Testis (tissue), 2 donors: ENCODE measurements at regions not wholly inside any gene's neighbourhood (a gene's known extent, or its start where the extent isn't known, plus 50 kb on each side); places are given as distances from the start of the nearest gene placed in this dataset.
"Not testable (repeated sequence)": the region's sequence is repeated elsewhere in the genome, so short reads cannot be mapped to it uniquely, and the experiment has no call there.

Source experiments
- DNase-seq: peaks from one replicate; pipeline ENCODE4 v3.0.0-alpha.2; 2019
- H3K27ac ChIP-seq, 2 donors: fragments of 200-600 bp; sonication (generic); one replicate each; pipeline ENCODE4 v1.5.1; 2019
- H3K27me3 ChIP-seq: fragments of 200-600 bp; sonication (generic); one replicate; pipeline ENCODE4 v1.5.1; 2019
- H3K36me3 ChIP-seq: fragments of 200-600 bp; sonication (generic); one replicate; pipeline ENCODE4 v1.5.1; 2017; ENCODE audit warnings: low read depth; ENCODE audit errors: missing control alignments
- H3K4me1 ChIP-seq: fragments of 200-600 bp; sonication (generic); one replicate; pipeline ENCODE4 v1.5.1; 2019
- H3K4me3 ChIP-seq, 2 donors: fragments of 200-600 bp; sonication (generic); one replicate each; pipeline ENCODE4 v1.5.1; 2017 to 2019
- H3K9me3 ChIP-seq: fragments of 200-600 bp; sonication (generic); one replicate; pipeline ENCODE4 v1.5.1; 2017
- CTCF ChIP-seq, 3 experiments: fragments of 450-650 bp in 2 of 3; fragments of 200-600 bp in 1 of 3; sonication (generic) in 1 of 3; IDR thresholded peaks; one replicate each; pipeline ENCODE4 v1.5.1; 2016 to 2019; ENCODE audit warnings: antibody characterized with exemption in 3 of 3, mild to moderate bottlenecking in 2 of 3, moderate library complexity in 1 of 3
- POLR2A ChIP-seq: fragments of 450-650 bp; IDR thresholded peaks from one replicate; pipeline ENCODE4 v1.6.1; 2017; ENCODE audit warnings: antibody characterized with exemption, mild to moderate bottlenecking, moderate library complexity
- WGBS, 2 donors: methylation state at CpG; one replicate each; pipeline ENCODE4 v1.1.5; 2018; 5-methylcytosine and 5-hydroxymethylcytosine counted together
- intact Hi-C: fragments of 100-400 bp; cut with DNase I; formaldehyde crosslinking; loops from one replicate; pipeline ENCODE4 v1.15.1; 2023; ENCODE audit warnings: low total_unique reads

- H3K27me3 ChIP-seq = no peaks in the 10 kb centered on the region
- no peaks in the 10 kb centered on the region for H3K9me3 ChIP-seq
- no peaks in the 10 kb centered on the region for H3K4me1 ChIP-seq
- no peak overlapping the region for H3K27ac ChIP-seq
- H3K4me3 ChIP-seq = no peak overlapping the region
- intact Hi-C loops = no loop called here
- H3K36me3 ChIP-seq = no peaks in the 10 kb centered on the region
- no peak for DNase-seq
- 67 to 76% methylated on average over 2 of the region's 2 CpGs for WGBS, 2 donors
- TF ChIP-seq CTCF (IDR thresholded peaks at IDR 0.05) (no peak), POLR2A (no peak)
Observed at GRCh38 chr7:68247571-68247970, 1250.9 kb downstream of the TYW1 start.

GRCh38 chr7:68248973-68249372, 1252.3 kb downstream of the TYW1 start:
- Histone ChIP-seq H3K9me3 (no peaks in the 10 kb centered on the region), H3K36me3 (no peaks in the 10 kb centered on the region), H3K4me1 (no peaks in the 10 kb centered on the region), H3K4me3 (no peak overlapping the region), H3K27ac (no peak overlapping the region), H3K27me3 (no peaks in the 10 kb centered on the region)
- no peak for DNase-seq
- intact Hi-C loops = no loop called here
- TF ChIP-seq CTCF (IDR thresholded peaks at IDR 0.05) (no peak), POLR2A (no peak)

- intact Hi-C loops = no loop called here
- 83 to 86% methylated on average over 1 of the region's 1 CpG for WGBS, 2 donors
- Histone ChIP-seq H3K4me3 (no peak overlapping the region), H3K27me3 (no peaks in the 10 kb centered on the region), H3K4me1 (no peaks in the 10 kb centered on the region), H3K27ac (no peak overlapping the region), H3K36me3 (no peaks in the 10 kb centered on the region), H3K9me3 (no peaks in the 10 kb centered on the region)
- no peak for DNase-seq
- no peak for TF ChIP-seq POLR2A
- TF ChIP-seq CTCF (IDR thresholded peaks at IDR 0.05) = no peak
Observed at GRCh38 chr7:68249611-68250010, 1253.0 kb downstream of the TYW1 start.

GRCh38 chr7:68250143-68250542, 1253.5 kb downstream of the TYW1 start:
- H3K27me3 ChIP-seq = no peaks in the 10 kb centered on the region
- no peaks in the 10 kb centered on the region for H3K36me3 ChIP-seq
- TF ChIP-seq CTCF (IDR thresholded peaks at IDR 0.05) (no peak), POLR2A (no peak)
- 85 to 92% methylated on average over 3 to 4 of the region's 4 CpGs for WGBS, 2 donors
- H3K4me1 ChIP-seq = no peaks in the 10 kb centered on the region
- intact Hi-C loops = no loop called here
- no peak overlapping the region for H3K27ac ChIP-seq
- H3K9me3 ChIP-seq = no peaks in the 10 kb centered on the region
- DNase-seq = no peak
- no peak overlapping the region for H3K4me3 ChIP-seq

GRCh38 chr7:68254815-68255214, 1258.2 kb downstream of the TYW1 start:
- H3K27ac ChIP-seq, H3K36me3 ChIP-seq, H3K4me3 ChIP-seq, intact Hi-C loops, DNase-seq, H3K9me3 ChIP-seq, H3K4me1 ChIP-seq, H3K27me3 ChIP-seq: not testable (repeated sequence)
- WGBS, 2 donors = 66 to 94% methylated on average over 1 of the region's 1 CpG
